Fibroblast of peridontal ligament (primary cell): ENCODE measurements at regions not wholly inside any gene's neighbourhood (a gene's known extent, or its start where the extent isn't known, plus 50 kb on each side); places are given as distances from the start of the nearest gene placed in this dataset.

Experiments used
- DNase-seq: peaks from one replicate; pipeline ENCODE4 v3.0.0-alpha.2; 2010; ENCODE audit errors: extremely low read depth

DNA sequence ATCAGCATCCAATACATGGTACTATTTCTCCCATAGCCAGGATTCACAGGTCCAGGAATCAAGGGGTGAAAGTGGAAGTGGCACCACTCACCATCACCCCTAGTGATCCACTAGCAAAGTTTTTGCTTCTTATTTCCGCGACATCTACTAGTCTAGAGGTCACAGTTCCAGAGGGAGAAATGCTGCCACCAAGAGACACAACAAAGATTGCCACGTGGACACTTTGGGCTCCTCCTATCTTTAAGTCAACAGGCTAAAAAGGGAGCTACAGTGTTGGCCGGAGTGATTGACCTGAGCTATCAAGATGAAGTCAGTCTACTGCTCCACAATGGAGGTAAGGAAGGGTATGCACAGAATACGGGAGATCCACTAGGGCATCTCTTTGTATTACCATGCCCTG is 178.2 kb downstream of the AKR1D1 start:
- no peak for DNase-seq

DNA sequence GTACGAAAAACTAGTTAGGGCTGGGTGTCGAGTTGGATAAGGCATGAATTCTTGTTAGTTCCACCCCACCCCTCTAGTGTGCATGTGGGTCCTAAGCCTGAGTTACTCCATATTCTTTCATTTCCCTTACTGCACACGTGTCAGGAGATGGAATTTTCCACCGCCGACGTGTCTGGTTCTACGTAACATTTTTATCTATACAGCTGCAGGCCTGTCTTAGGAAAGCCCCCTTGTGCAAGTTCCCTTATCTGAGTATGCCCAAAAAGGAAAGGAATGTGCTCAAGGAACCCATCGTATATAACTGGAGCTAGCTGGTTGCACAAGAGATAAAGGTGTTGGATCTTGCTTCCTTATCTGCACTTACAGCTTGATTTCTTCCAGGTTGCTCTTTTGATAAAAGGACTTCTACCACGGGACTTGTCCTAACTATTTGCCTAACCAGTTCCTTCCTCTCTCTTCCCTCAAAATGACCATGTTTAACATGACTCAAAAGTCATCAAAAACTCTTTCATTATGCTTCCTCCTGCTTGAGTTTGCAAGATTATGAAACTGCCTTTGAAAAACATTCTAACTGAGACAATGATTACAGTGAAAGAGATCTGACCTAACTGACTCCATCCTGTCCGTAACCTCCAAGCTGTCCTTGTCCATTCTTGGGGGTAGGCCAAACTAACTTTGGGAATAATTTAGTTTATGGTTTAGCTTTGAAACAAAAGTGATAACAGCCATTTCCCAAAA is 181.4 kb downstream of the AKR1D1 start:
- DNase-seq = no peak

DNA sequence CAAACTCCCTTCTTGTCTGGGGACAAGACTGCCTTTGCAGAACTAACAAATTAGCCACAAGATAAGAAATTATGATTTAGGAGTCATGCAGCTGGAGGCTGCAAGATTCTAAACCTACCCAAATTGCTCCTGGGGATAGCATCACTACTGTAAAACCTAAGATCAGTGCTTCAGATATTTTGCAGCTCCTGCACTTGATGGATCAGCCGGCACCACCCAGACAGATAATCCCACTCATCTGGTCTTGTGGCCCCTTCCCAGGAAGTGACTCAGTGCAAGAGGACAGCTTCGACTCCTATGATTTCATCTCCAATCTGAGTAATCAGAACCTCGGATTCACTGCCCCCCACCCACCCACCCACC is 181.9 kb downstream of the AKR1D1 start:
- no peak for DNase-seq

DNA sequence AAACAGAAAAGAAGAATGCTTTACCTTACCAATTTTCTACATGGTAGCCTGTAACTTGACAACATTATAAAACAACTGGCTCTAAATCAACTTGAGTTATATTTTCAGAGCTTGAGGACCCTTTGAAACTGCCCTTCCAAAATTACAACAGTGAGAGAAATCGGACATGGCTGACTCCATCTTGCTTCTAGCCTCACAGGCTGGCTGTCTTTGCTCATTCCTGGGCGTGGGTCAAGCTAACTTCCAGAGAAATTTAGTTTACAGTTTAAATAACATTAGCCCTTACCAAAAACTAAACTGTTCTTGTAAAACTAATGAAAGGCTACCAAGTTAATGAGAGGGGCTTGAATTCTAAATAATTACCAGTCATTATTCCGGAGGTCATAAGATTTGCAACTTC is 183.4 kb downstream of the AKR1D1 start:
- no peak for DNase-seq

DNA sequence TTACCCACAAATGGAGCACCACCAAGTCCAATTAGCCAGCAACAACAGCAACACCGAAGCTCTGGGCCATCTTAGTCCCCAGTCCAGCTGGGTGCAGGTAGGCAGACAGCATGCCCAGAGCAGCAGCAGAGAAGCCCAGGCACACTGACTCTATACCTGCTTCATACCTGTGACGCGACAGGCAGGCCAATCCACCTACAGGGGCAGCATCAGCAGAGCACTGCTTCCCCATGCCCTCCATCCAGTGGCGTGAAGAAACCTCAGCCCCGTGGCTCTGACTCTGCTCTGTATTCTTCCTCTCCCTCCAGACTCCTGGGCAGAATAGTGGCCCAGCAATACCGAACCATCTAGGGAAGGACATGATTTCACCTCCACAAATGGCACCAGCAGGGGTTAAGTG is 191.7 kb downstream of the AKR1D1 start:
- DNase-seq = no peak

DNA sequence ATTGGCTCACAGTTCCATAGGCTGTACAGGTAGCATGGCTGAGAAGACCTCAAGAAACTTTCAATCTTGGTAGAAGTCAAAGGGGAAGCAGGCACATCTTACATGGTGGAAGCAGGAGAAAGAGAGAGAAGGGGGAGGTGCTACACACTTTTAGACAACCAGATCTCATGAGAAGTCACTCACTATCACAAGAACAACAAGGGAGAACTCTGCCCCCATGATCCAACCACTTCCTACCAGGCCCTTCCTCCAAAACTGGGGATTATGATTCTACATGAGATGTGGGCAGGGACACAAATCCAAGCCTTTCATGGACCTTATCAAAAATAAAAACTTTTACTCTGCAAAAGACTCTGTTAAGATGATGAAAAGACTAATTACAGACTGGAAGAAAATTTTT is 183.2 kb upstream of the TRIM24 start:
- DNase-seq = no peak

DNA sequence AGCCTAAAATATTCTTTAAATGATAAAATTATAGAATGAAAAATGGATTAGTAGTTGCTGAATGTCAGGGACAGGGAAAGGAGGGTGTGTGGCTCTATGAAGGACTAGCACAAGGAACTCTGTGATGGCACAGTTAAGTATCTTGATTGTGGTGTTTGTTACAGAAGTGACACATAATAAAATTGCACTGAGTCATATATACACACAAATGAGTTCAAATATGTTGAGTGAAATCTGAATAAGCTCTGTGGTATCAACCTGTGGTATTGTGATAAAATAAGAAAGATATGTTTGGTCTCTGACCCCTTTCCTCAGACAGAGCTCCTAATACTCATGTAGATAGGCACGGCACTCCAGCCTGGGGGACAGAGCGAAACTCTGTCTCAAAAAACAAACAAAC is 181.5 kb upstream of the TRIM24 start:
- no peak for DNase-seq

DNA sequence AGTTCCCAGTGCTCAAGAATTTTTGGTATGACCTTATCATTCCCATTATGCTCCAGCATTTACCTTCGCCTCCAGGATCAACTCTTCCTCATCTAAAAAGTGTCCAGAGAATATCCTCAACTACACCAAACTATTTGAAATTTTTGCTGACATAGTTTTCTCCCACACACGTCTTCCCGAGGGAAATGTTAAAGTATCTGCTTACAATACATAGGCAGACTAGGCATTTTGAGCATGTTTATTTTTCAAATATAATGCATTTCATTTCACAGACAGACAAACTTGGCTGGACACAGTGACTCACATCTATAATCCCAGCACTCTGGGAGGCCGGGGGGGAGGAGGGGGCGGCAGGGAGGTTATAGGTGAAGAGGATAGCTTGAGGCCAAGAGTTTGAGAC is 177.1 kb upstream of the TRIM24 start:
- no peak for DNase-seq

DNA sequence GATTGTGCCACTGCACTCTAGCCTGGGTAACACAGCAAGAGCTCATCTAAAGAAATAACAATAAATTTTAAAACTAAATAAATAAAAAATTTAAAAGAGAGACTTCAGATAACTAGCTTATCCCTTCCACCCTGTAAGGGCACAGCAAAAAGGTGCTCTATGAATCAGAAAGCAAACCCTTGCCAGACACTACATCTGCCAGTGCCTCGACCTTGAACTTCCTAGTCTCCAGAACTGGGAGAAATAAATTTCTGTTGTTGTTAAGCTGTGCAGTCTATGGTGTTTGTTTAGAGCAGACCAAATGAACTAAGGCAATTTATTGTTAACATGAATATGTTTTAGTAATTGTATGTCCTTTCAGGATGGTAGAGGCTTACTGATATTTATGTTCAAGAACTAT is 174.9 kb upstream of the TRIM24 start:
- DNase-seq = no peak

DNA sequence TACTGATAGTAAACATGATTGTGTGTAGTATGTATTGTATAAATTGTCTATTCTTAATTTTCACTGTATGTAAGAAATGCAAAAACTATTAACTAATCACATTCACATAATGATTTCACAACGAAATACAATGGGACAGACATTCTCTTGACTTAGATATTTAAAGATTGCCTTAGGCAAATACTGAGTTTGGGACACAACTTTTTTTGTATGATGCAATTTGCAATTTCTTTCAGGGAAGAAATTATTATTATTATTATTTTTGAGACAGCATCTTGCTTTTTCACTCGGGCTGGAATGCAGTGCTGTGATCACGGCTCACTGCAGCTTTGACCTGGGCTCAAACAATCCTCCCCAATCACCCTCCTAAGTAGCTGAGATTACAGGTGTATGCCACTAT is 173.2 kb upstream of the TRIM24 start:
- no peak for DNase-seq

DNA sequence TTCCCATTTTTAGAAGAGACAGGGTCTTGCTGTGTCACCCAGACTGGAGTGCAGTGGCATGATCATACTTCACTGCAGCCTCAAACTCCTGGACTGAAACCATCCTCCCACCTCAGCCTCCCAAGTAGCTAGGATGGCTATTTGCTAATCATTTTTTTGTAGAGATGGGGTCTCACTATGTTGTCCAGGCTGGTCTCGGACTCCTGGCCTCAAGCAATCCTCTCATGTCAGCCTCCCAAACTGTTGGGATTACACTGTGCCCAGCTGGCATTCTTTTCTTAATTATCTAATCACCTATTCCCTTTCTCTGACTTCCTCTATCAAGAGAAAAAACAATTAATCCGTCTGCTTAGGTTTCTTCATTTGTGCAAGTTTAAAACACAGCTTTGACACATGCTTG is 172.5 kb upstream of the TRIM24 start:
- no peak for DNase-seq

DNA sequence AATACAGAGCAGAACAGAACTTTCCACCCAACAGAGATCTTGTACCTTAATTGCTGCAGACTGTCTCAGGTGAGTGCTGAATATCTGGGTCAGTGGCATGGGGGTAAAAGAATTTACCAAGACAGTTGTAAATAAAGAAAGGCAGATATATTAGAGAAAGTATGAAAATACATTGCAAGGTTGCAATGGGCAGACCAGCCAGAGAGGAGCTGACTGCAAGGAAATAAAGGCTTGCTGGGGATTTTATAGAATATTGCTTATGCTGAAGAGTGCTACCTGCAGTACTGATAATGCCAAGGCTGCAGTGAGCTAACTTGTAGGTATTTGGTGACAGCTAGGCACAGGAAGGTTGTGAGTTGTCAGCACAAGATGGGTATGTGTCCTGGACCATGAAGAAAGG is 171.0 kb upstream of the TRIM24 start:
- DNase-seq = no peak

DNA sequence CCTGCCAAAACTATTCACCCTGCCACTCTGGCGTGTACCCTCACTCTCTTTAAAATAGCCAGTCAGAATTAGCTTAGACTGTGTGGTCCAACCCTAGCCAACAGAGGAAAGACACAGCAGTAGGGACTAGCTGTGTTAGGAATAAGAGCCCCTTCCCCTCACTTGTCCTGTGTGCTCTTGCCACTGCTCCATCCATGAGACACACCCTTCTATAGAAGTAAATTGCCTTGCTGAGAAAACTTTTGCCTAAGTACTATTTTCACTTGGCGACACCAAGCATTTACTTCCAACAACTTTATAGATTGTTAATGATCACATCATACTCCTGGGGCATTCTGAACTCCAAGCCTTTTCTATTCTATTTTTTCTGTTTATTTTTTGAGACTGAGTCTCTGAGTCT is 170.2 kb upstream of the TRIM24 start:
- no peak for DNase-seq

DNA sequence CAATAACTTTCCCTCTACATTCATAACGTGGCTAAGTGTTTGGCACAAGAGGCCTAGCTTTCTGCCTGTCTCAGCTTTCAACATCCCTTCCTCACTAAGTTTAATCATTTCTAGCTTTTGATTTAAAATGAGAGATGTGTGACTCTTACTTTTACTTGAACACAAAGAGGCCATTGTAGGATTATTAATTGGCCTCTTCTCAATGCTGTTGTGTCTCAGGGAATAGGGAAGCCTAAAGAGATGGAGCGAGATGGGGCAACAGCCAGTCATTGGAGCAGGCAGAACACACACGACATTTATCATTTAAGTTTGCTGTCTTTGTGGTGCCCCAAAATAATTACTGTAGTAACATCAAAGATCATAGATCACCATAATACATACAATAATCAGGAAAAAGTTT is 167.1 kb upstream of the TRIM24 start:
- no peak for DNase-seq

DNA sequence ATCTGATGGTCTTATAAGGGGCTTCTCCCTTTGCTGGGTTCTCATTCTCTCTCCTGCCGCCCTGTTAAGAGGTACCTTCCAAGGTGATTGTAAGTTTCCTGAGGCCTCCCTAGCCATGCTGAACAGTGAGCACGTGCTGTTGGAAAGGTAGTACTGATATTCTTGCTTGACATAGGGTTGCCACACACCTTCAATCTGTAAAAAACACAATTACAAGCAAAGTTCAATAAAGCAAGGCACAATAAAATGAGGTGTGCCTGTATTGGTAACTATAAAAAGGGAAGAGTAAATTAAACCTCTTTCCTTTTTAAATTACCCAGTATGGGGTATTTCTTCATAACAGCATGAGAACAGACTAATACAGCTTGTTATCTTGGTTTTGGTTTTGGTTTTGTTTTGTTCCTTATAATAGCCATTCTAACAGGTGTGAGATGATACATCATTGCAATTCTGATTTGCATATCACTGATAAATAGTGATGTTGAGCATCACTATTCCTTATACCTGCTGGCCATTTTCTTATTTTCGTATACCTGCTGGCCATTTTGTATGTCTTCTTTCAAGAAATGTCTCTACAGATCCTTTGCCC is 164.9 kb upstream of the TRIM24 start:
- DNase-seq = no peak

DNA sequence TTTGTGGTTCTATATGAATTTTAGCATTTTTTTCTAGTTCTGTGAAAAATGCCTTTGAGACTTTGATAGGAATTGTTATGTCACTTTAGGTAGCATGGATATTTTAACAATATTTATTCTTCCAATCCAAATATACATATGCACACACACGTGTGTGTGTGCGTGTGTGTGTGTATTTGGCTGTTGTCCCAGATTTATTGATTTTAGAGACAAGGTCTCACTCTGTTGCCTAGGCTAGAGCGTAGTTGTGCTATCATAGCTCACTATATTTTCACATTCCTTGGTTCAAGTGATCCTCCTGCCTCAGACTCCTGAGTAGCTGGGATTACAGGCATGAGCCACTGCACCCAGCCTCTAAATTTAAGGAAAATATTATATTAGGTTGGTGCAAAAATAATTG is 162.5 kb upstream of the TRIM24 start:
- DNase-seq = no peak

DNA sequence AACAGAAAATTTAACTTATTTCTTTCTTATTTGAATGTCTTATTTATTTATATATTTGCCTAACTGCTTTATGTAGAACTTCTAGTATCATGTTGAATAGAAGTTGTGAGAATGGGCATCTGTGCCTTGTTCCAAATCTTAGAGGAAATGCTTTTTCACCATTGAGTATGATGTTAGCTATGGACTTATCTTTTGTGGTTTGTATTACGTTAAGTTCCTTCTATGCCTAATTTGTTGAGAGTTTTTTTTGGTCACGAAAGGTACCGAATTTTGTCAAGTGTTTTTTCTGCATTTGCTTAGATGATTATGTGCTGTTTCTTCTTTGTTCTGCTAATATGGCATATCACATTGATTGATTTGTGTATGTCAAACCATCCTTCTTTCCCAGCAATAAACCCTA is 161.0 kb upstream of the TRIM24 start:
- DNase-seq = no peak

DNA sequence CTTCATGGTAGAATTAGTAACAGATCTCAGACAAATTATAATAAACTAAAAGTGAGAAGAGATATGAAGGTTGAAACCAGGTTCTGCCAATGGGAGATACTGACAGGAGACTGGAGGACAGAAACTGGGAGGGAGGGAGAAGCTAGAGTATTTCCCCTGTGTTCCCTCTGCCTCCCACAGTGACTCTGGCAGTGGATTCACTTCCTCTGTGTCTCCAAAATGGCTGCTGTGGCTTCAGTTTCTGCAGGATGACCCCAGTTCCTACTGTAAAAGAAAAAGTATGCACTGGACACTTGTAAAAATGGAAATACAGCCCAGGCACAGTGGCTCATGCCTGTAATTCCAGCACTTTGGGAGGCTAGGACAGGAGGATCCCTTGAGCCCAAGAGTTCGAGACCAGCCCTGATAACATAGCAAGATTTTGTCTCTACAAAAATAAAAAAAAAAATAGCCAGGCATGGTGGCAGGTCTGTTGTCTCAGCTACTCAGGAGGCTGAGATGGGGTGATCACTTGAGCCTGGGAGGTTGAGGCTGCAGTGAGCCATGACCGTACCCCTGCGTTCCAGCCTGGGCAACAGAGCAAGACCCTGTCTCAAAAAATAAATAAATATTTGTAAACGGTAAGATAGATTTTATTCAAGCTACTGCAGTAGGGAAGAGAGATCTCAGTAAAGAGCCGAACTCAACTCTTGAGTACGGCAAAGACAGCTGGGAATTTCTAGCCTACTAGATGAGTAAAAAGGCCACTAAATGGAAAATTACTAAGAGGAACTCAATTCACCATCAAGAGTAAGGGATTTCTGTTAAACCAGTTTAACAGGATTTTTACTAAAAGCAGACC is 156.6 kb upstream of the TRIM24 start:
- DNase-seq = no peak

DNA sequence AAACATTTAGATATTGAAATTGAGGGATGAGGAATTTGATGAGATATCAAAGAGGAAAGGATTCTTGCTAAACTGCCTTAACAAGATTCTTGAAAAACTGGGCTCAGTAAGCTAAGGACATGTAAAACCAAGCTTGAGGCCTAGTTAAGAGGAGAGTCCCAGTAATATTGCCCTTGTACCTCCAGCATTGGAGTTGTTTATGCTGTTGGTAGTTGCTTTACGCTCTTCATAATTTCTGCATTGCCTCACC is 156.1 kb upstream of the TRIM24 start:
- no peak for DNase-seq

DNA sequence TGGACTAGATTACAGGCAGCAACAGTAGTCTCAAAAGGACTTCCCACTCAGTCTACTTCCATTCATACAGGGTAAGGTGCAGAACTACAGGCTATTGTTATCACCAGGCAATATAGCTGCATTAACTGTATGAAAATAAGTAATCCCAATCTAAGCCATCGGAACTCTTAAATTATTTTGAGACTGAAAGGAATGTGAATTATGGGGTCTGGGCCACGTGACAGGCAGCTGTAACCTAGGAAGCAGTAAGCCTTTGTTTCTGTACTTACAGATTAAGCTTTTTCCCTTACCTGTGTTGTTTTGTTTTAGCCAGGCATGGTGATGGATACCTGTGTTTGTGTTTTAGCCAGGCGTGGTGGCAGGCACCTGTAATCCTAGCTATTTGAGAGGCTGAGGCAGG is 152.4 kb upstream of the TRIM24 start:
- DNase-seq = no peak

DNA sequence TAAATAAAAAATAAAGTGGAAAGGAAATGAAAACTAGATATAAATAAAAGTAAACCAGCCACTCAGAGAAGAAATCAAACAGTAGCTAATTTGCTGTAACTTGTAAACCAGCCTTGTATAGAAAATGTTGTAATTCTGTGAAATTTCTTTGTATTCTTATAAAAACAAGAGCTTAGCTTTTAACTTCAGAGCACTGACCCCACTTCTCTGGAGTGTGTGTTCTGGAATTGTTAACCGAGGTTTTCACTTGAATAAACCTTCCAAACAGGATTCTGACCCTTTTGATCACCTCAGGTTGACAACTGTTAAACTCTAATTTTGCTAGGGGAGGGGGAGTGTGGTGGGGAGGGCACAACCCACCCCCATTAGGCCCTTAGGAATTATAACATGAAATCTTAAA is 151.9 kb upstream of the TRIM24 start:
- DNase-seq = no peak

DNA sequence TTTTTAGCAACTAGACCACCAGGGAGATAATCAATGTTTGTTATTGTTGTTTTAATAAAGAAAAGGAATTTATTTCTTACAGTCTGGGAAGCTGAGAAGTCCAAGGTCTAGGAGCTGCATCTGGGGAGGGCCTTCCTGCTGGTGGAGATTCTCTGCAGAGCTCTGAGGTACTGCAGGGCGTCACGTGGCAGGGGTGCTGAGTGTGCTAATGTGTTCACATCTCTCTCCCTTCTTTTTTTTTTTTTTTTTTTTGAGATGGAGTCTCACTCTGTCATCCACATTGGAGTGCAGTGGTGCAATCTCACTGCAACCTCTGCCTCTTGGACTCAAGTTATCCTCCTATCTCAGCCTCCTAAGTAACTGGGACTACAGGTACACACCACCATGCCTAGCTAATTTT is 150.9 kb upstream of the TRIM24 start:
- DNase-seq = no peak

DNA sequence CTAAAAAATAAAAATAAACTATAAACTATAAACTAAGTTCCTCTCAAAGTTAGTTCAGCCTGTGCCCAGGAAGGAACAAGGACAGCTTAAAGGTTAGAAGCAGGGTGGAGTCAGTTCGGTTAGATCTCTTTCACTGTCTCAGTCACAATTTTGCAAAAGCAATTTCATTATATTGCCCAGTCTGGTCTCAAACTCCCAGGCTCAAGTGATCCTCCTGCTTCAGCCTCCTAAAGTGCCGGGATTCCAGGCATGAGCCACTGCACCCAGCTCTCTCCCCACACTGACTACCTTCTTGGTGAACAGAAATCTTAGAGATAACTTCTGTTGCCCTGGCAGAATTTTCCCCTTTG is 146.3 kb upstream of the TRIM24 start:
- DNase-seq = no peak
